ENCODE measurements at regions not wholly inside any gene's neighbourhood (a gene's known extent, or its start where the extent isn't known, plus 50 kb on each side); places are given as distances from the start of the nearest gene placed in this dataset.

DNA sequence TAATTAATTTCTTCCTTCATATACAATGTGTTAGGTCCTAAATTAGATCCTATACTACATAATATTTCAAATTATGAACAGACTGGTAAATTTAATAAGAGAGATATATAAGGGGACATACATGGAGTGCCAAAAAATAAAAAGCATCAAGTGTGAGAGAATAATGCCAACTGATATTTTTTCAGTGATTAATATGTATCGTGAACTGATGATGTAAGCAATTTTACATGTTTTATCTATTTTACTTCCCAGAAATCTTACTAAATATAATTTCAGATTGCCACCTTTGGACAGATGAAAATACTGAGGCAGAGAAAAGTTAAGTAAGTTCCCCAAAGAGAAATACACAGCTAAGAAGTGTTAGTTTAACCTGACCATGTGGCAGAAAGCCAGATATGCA lies 870.8 kb downstream of the SLITRK5 start:
- H3K4me1 ChIP-seq (ENCODE audit: control insufficient read depth in 1 of 2, insufficient read depth in 2 of 2, low read length in 2 of 2) = no peaks in the 10 kb centered on the region
- H4K12ac ChIP-seq (ENCODE audit: low read depth, low read length) = no peak overlapping the region
- no peak overlapping the region for H3K23ac ChIP-seq (ENCODE audit: low read length)
- H3K27ac ChIP-seq (ENCODE audit: low read depth, low read length) = no peak overlapping the region
- no peak overlapping the region for H3K4ac ChIP-seq (ENCODE audit: low read depth, low read length)
- no peak overlapping the region for H2BK5ac ChIP-seq (ENCODE audit: low read depth, low read length, poor library complexity)
- H3K9ac ChIP-seq (ENCODE audit: low read length) = no peak overlapping the region
- H2AK5ac ChIP-seq (ENCODE audit: low read length) = no peak overlapping the region
- H4K91ac ChIP-seq (ENCODE audit: low read depth, low read length) = no peak overlapping the region
- no peaks in the 10 kb centered on the region for H3K79me1 ChIP-seq (ENCODE audit: low read length)
- H2BK12ac ChIP-seq (ENCODE audit: low read length) = no peak overlapping the region
- no peak overlapping the region for H3K18ac ChIP-seq (ENCODE audit: low read length)
- H2BK120ac ChIP-seq (ENCODE audit: insufficient read depth, low read length, poor library complexity) = no peak overlapping the region
- no CpG with 5 or more reads among the region's 1 CpG for WGBS (ENCODE audit: extremely low coverage, insufficient coverage, insufficient read length)
- DNase-seq = no peak
- no peaks in the 10 kb centered on the region for H3K79me2 ChIP-seq (ENCODE audit: control insufficient read depth, insufficient read depth, low read length, poor library complexity)
- H3K4me2 ChIP-seq (ENCODE audit: low read length) = no peak overlapping the region
- no peak overlapping the region for H2AFZ ChIP-seq (ENCODE audit: insufficient read depth, low read length, poor library complexity)
- H3K4me3 ChIP-seq (ENCODE audit: low read depth, low read length) = no peak overlapping the region
- H3K27me3 ChIP-seq (ENCODE audit: insufficient read depth, low read length) = no peaks in the 10 kb centered on the region
- no peaks in the 10 kb centered on the region for H3K9me3 ChIP-seq (ENCODE audit: insufficient read depth, low read depth, low read length)
- H3K36me3 ChIP-seq (ENCODE audit: control insufficient read depth in 1 of 2, insufficient read depth in 2 of 2, low read length in 2 of 2) = no peaks in the 10 kb centered on the region
- H3K14ac ChIP-seq (ENCODE audit: low read length) = no peak overlapping the region
- no peak overlapping the region for H4K8ac ChIP-seq (ENCODE audit: low read depth, low read length)

DNA sequence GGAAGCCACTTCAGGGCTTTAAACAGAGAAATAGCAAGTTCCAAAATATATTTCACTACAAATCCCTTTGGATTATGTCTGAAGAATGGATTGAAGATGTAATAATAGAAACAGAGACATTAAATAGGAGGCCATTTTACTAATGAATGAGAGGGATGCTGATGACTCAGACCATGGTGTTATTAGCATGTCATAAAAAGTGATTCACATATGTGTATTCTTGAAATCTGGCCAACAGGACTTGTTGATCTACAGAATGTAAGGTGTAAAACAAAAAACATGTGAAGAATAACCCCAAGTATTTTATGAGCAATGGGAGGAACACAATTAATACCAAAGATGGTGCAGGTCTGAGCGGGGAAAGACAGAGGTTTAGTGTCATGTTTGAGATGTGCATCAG lies 873.7 kb downstream of the SLITRK5 start:
- Histone ChIP-seq H4K12ac (ENCODE audit: low read depth, low read length) (no peak overlapping the region), H3K79me1 (ENCODE audit: low read length) (no peaks in the 10 kb centered on the region), H3K36me3 (ENCODE audit: control insufficient read depth in 1 of 2, insufficient read depth in 2 of 2, low read length in 2 of 2) (no peaks in the 10 kb centered on the region), H3K18ac (ENCODE audit: low read length) (no peak overlapping the region), H3K27ac (ENCODE audit: low read depth, low read length) (no peak overlapping the region), H3K4me2 (ENCODE audit: low read length) (no peak overlapping the region), H2BK12ac (ENCODE audit: low read length) (no peak overlapping the region), H2AFZ (ENCODE audit: insufficient read depth, low read length, poor library complexity) (no peak overlapping the region), H3K9me3 (ENCODE audit: insufficient read depth, low read depth, low read length) (no peaks in the 10 kb centered on the region), H3K9ac (ENCODE audit: low read length) (no peak overlapping the region), H2AK5ac (ENCODE audit: low read length) (no peak overlapping the region), H3K79me2 (ENCODE audit: control insufficient read depth, insufficient read depth, low read length, poor library complexity) (no peaks in the 10 kb centered on the region), H3K4me1 (ENCODE audit: control insufficient read depth in 1 of 2, insufficient read depth in 2 of 2, low read length in 2 of 2) (no peaks in the 10 kb centered on the region), H3K27me3 (ENCODE audit: insufficient read depth, low read length) (no peaks in the 10 kb centered on the region), H2BK5ac (ENCODE audit: low read depth, low read length, poor library complexity) (no peak overlapping the region), H3K4ac (ENCODE audit: low read depth, low read length) (no peak overlapping the region), H2BK120ac (ENCODE audit: insufficient read depth, low read length, poor library complexity) (no peak overlapping the region), H4K91ac (ENCODE audit: low read depth, low read length) (no peak overlapping the region), H3K14ac (ENCODE audit: low read length) (no peak overlapping the region), H4K8ac (ENCODE audit: low read depth, low read length) (no peak overlapping the region), H3K23ac (ENCODE audit: low read length) (no peak overlapping the region), H3K4me3 (ENCODE audit: low read depth, low read length) (no peak overlapping the region)
- no peak for DNase-seq
- WGBS (ENCODE audit: extremely low coverage, insufficient coverage, insufficient read length) = no CpG with 5 or more reads among the region's 1 CpG

DNA sequence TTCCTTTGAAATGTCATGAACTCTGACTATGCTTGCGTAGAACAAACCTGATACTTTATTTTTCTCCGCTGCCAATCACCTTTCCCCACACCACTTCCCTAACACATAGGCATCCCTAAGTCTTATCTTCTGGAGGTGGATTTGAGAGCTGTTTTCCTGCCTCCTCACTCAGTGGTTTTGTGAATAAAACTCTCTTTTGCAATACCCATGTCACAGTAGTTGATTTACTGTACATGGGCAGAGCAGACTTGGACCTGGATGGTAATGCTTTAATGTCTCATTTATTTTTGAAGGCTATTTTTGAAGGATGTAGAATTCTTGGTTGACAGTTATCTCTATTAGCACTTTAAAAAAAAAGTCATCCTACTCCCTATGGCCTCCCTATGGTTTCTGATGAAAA lies 881.8 kb downstream of the SLITRK5 start:
- H4K8ac ChIP-seq (ENCODE audit: low read depth, low read length) = no peak overlapping the region
- H3K79me2 ChIP-seq (ENCODE audit: control insufficient read depth, insufficient read depth, low read length, poor library complexity) = no peaks in the 10 kb centered on the region
- H2BK5ac ChIP-seq (ENCODE audit: low read depth, low read length, poor library complexity) = no peak overlapping the region
- H2BK12ac ChIP-seq (ENCODE audit: low read length) = no peak overlapping the region
- no peak overlapping the region for H2BK120ac ChIP-seq (ENCODE audit: insufficient read depth, low read length, poor library complexity)
- H3K14ac ChIP-seq (ENCODE audit: low read length) = no peak overlapping the region
- H2AFZ ChIP-seq (ENCODE audit: insufficient read depth, low read length, poor library complexity) = no peak overlapping the region
- H3K9ac ChIP-seq (ENCODE audit: low read length) = no peak overlapping the region
- WGBS (ENCODE audit: extremely low coverage, insufficient coverage, insufficient read length) = no CpG with 5 or more reads among the region's 2 CpGs
- DNase-seq = no peak
- no peak overlapping the region for H3K27ac ChIP-seq (ENCODE audit: low read depth, low read length)
- H3K4me2 ChIP-seq (ENCODE audit: low read length) = no peak overlapping the region
- no peak overlapping the region for H3K4ac ChIP-seq (ENCODE audit: low read depth, low read length)
- no peak overlapping the region for H3K18ac ChIP-seq (ENCODE audit: low read length)
- H3K23ac ChIP-seq (ENCODE audit: low read length) = no peak overlapping the region
- H3K36me3 ChIP-seq (ENCODE audit: control insufficient read depth in 1 of 2, insufficient read depth in 2 of 2, low read length in 2 of 2) = no peaks in the 10 kb centered on the region
- H2AK5ac ChIP-seq (ENCODE audit: low read length) = no peak overlapping the region
- no peaks in the 10 kb centered on the region for H3K27me3 ChIP-seq (ENCODE audit: insufficient read depth, low read length)
- no peak overlapping the region for H4K91ac ChIP-seq (ENCODE audit: low read depth, low read length)
- H3K4me3 ChIP-seq (ENCODE audit: low read depth, low read length) = no peak overlapping the region
- no peaks in the 10 kb centered on the region for H3K79me1 ChIP-seq (ENCODE audit: low read length)
- no peaks in the 10 kb centered on the region for H3K9me3 ChIP-seq (ENCODE audit: insufficient read depth, low read depth, low read length)
- H4K12ac ChIP-seq (ENCODE audit: low read depth, low read length) = no peak overlapping the region
- no peaks in the 10 kb centered on the region for H3K4me1 ChIP-seq (ENCODE audit: control insufficient read depth in 1 of 2, insufficient read depth in 2 of 2, low read length in 2 of 2)

DNA sequence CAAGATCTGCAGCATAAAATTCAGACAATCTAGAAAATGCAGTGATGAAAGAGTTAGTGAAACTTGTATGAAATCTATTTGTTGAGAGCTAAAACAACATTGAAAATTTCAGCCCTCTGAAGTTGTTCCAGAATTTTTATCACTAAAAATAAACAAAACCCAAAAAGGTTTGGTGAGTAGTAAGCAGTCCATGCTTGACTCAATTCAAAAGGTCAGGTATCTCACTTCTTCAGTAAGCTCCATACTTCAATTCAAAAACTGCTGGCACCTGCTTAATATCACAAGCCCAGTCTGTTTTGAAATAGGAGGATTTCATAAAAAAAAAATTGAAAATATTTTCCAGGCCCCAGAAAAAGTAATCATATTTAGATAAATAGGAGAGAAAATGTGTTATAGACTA lies 894.4 kb downstream of the SLITRK5 start:
- H2BK5ac ChIP-seq (ENCODE audit: low read depth, low read length, poor library complexity) = no peak overlapping the region
- H3K14ac ChIP-seq (ENCODE audit: low read length) = no peak overlapping the region
- H2AFZ ChIP-seq (ENCODE audit: insufficient read depth, low read length, poor library complexity) = no peak overlapping the region
- no peak overlapping the region for H3K9ac ChIP-seq (ENCODE audit: low read length)
- no peaks in the 10 kb centered on the region for H3K79me1 ChIP-seq (ENCODE audit: low read length)
- no peak overlapping the region for H3K18ac ChIP-seq (ENCODE audit: low read length)
- H2BK120ac ChIP-seq (ENCODE audit: insufficient read depth, low read length, poor library complexity) = no peak overlapping the region
- H3K4me2 ChIP-seq (ENCODE audit: low read length) = no peak overlapping the region
- H4K8ac ChIP-seq (ENCODE audit: low read depth, low read length) = no peak overlapping the region
- no peak overlapping the region for H2BK12ac ChIP-seq (ENCODE audit: low read length)
- DNase-seq = no peak
- H4K12ac ChIP-seq (ENCODE audit: low read depth, low read length) = no peak overlapping the region
- H3K27me3 ChIP-seq (ENCODE audit: insufficient read depth, low read length) = no peaks in the 10 kb centered on the region
- H3K79me2 ChIP-seq (ENCODE audit: control insufficient read depth, insufficient read depth, low read length, poor library complexity) = no peaks in the 10 kb centered on the region
- no peaks in the 10 kb centered on the region for H3K36me3 ChIP-seq (ENCODE audit: control insufficient read depth in 1 of 2, insufficient read depth in 2 of 2, low read length in 2 of 2)
- no peaks in the 10 kb centered on the region for H3K4me1 ChIP-seq (ENCODE audit: control insufficient read depth in 1 of 2, insufficient read depth in 2 of 2, low read length in 2 of 2)
- no peak overlapping the region for H3K23ac ChIP-seq (ENCODE audit: low read length)
- no peak overlapping the region for H3K4ac ChIP-seq (ENCODE audit: low read depth, low read length)
- H3K9me3 ChIP-seq (ENCODE audit: insufficient read depth, low read depth, low read length) = no peaks in the 10 kb centered on the region
- no peak overlapping the region for H3K27ac ChIP-seq (ENCODE audit: low read depth, low read length)
- no peak overlapping the region for H2AK5ac ChIP-seq (ENCODE audit: low read length)
- H4K91ac ChIP-seq (ENCODE audit: low read depth, low read length) = no peak overlapping the region
- H3K4me3 ChIP-seq (ENCODE audit: low read depth, low read length) = no peak overlapping the region

DNA sequence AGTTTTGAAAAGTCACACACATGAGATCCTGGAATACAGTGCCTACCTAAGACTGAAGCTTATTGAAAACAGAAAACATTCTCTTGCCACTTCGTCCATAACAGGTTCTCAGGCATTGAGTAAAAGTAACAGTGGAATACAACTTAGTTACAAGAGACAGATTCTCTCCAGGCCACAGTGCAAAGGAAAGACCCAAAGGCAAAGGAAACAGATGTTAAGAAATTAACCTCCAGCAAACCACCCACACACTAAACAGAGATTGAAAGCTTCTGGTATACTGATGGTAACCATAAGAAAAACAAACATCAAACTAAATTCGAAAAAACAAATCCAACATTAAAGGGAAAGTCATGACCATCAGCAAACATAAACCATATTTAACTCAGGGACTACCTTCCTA lies 914.7 kb downstream of the SLITRK5 start:
- H3K4me3 ChIP-seq (ENCODE audit: low read depth, low read length) = no peak overlapping the region
- no peak overlapping the region for H4K91ac ChIP-seq (ENCODE audit: low read depth, low read length)
- H2BK120ac ChIP-seq (ENCODE audit: insufficient read depth, low read length, poor library complexity) = no peak overlapping the region
- no peak for DNase-seq
- no peak overlapping the region for H4K12ac ChIP-seq (ENCODE audit: low read depth, low read length)
- H3K4me2 ChIP-seq (ENCODE audit: low read length) = no peak overlapping the region
- H2BK5ac ChIP-seq (ENCODE audit: low read depth, low read length, poor library complexity) = no peak overlapping the region
- no peak overlapping the region for H4K8ac ChIP-seq (ENCODE audit: low read depth, low read length)
- H3K4ac ChIP-seq (ENCODE audit: low read depth, low read length) = no peak overlapping the region
- H3K79me2 ChIP-seq (ENCODE audit: control insufficient read depth, insufficient read depth, low read length, poor library complexity) = no peaks in the 10 kb centered on the region
- H3K27ac ChIP-seq (ENCODE audit: low read depth, low read length) = no peak overlapping the region
- no peaks in the 10 kb centered on the region for H3K36me3 ChIP-seq (ENCODE audit: control insufficient read depth in 1 of 2, insufficient read depth in 2 of 2, low read length in 2 of 2)
- no peak overlapping the region for H2AK5ac ChIP-seq (ENCODE audit: low read length)
- H3K27me3 ChIP-seq (ENCODE audit: insufficient read depth, low read length) = no peaks in the 10 kb centered on the region
- H2BK12ac ChIP-seq (ENCODE audit: low read length) = no peak overlapping the region
- H3K18ac ChIP-seq (ENCODE audit: low read length) = no peak overlapping the region
- H3K4me1 ChIP-seq (ENCODE audit: control insufficient read depth in 1 of 2, insufficient read depth in 2 of 2, low read length in 2 of 2) = peaks cover 0 to 2% of the 10 kb centered on the region in 2 experiments
- no peak overlapping the region for H3K9ac ChIP-seq (ENCODE audit: low read length)
- no peaks in the 10 kb centered on the region for H3K79me1 ChIP-seq (ENCODE audit: low read length)
- no peak overlapping the region for H3K23ac ChIP-seq (ENCODE audit: low read length)
- no peak overlapping the region for H2AFZ ChIP-seq (ENCODE audit: insufficient read depth, low read length, poor library complexity)
- no peaks in the 10 kb centered on the region for H3K9me3 ChIP-seq (ENCODE audit: insufficient read depth, low read depth, low read length)
- H3K14ac ChIP-seq (ENCODE audit: low read length) = no peak overlapping the region
- WGBS (ENCODE audit: extremely low coverage, insufficient coverage, insufficient read length) = no CpG with 5 or more reads among the region's 2 CpGs

All from trophoblast cell (in vitro differentiated cells and primary cell).